ENCODE measurements at regions not wholly inside any gene's neighbourhood (a gene's known extent, or its start where the extent isn't known, plus 50 kb on each side); places are given as distances from the start of the nearest gene placed in this dataset.
"Not testable (repeated sequence)": the region's sequence is repeated elsewhere in the genome, so short reads cannot be mapped to it uniquely, and the experiment has no call there.

- no peak for ATAC-seq
- no peaks in the 10 kb centered on the region; the same call in 2 of the 3 replicates for H3K9me3 ChIP-seq
- no peak for DNase-seq (ENCODE audit: low read depth in 1 of 2, low spot score in 1 of 2)
- no peaks in the 10 kb centered on the region for H3K4me1 ChIP-seq
- no peak overlapping the region for H3K4me3 ChIP-seq
- WGBS (ENCODE audit: missing lambda C conversion rate) = 84% methylated on average over 9 of the region's 9 CpGs
- CTCF ChIA-PET = no interaction called here
- H3K4me2 ChIP-seq = no peak overlapping the region
- TF ChIP-seq MYC (IDR thresholded peaks at IDR 0.05; ENCODE audit: borderline replicate concordance, low read length) = no peak
- FAIRE-seq = no peak
- POLR2A ChIA-PET = no interaction called here
- H3K27ac ChIP-seq = no peak overlapping the region
Observed at GRCh38 chr13:44867825-44868224, 121.4 kb downstream of the NUFIP1 start.

GRCh38 chr13:44866411-44866911 lies 122.8 kb downstream of the NUFIP1 start:
- TF ChIP-seq POLR2AphosphoS2 (conservative IDR thresholded peaks at IDR 0.05; ENCODE audit: low read length) (no peak), CEBPB (IDR thresholded peaks at IDR 0.05) (no peak), ZNF302 (CRISPR knock-in tag; IDR thresholded peaks at IDR 0.05) (no peak), TFCP2L1 (CRISPR knock-in tag; IDR thresholded peaks at IDR 0.05) (no peak), CHD4 (IDR thresholded peaks at IDR 0.05; ENCODE audit: borderline replicate concordance) (no peak), CTCF (IDR thresholded peaks at IDR 0.05) (no peak), HOXB13 (CRISPR knock-in tag; IDR thresholded peaks at IDR 0.05; ENCODE audit: low read depth) (no peak), BHLHE40 (IDR thresholded peaks at IDR 0.05; ENCODE audit: low read depth, low read length) (no peak), RFX5 (IDR thresholded peaks at IDR 0.05) (no peak), BCL3 (IDR thresholded peaks at IDR 0.05) (no peak), CBX8 (IDR thresholded peaks at IDR 0.05) (no peak), KDM5A (IDR thresholded peaks at IDR 0.05) (no peak)
- Histone ChIP-seq H3K4me2 (no peak overlapping the region), H3K27ac (no peak overlapping the region), H3K4me1 (no peaks in the 10 kb centered on the region), H3K4me3 (no peak overlapping the region), H3K9me3 (no peaks in the 10 kb centered on the region; the same call in 2 of the 3 replicates)
- no peak for DNase-seq (ENCODE audit: low read depth in 1 of 2, low spot score in 1 of 2)
- no peak for ATAC-seq
- WGBS (ENCODE audit: missing lambda C conversion rate) = 77% methylated on average over 4 of the region's 4 CpGs
- POLR2A ChIA-PET = no interaction called here
- CTCF ChIA-PET = interaction anchor here (0.9 to 2.1 kb wide), 2 partner anchors 15 to 336 kb away, joined by 3 to 7 read pairs; no protein-coding TSS in a partner anchor
- no peak for FAIRE-seq

- no peak for ATAC-seq
- DNase-seq (ENCODE audit: low read depth in 1 of 2, low spot score in 1 of 2) = no peak
- CTCF ChIA-PET = interaction anchor here (0.9 to 2.1 kb wide), 2 partner anchors 16 to 336 kb away, joined by 3 to 7 read pairs; no protein-coding TSS in a partner anchor
- no peaks in the 10 kb centered on the region; the same call in 2 of the 3 replicates for H3K9me3 ChIP-seq
- no peaks in the 10 kb centered on the region for H3K4me1 ChIP-seq
- H3K4me2 ChIP-seq = no peak overlapping the region
- no peak for FAIRE-seq
- WGBS (ENCODE audit: missing lambda C conversion rate) = 86% methylated on average over 10 of the region's 10 CpGs
- H3K4me3 ChIP-seq = no peak overlapping the region
- no peak for TF ChIP-seq MAX (IDR thresholded peaks at IDR 0.05)
- no peak for TF ChIP-seq RAD21 (conservative IDR thresholded peaks at IDR 0.05 in 1 of 2, IDR thresholded peaks at IDR 0.05 in 1 of 2)
- no peak for TF ChIP-seq HOXB5 (CRISPR knock-in tag; IDR thresholded peaks at IDR 0.05)
- no peak for TF ChIP-seq BHLHE40 (IDR thresholded peaks at IDR 0.05; ENCODE audit: low read depth, low read length)
- TF ChIP-seq EHF (CRISPR knock-in tag; IDR thresholded peaks at IDR 0.05) = no peak
- TF ChIP-seq CTCF (IDR thresholded peaks at IDR 0.05) = no peak
- TF ChIP-seq CEBPB (IDR thresholded peaks at IDR 0.05) = no peak
- no peak for TF ChIP-seq NPAS2 (CRISPR knock-in tag; IDR thresholded peaks at IDR 0.05; ENCODE audit: borderline replicate concordance)
- TF ChIP-seq CHD2 (IDR thresholded peaks at IDR 0.05; ENCODE audit: low read length, partially characterized antibody) = no peak
- TF ChIP-seq KDM5A (IDR thresholded peaks at IDR 0.05) = no peak
- TF ChIP-seq SMC3 (IDR thresholded peaks at IDR 0.05) = no peak
- TF ChIP-seq CBX8 (IDR thresholded peaks at IDR 0.05) = no peak
- no peak for TF ChIP-seq GATA3 (IDR thresholded peaks at IDR 0.05; ENCODE audit: borderline replicate concordance)
- no peak for TF ChIP-seq FOSB (CRISPR knock-in tag; IDR thresholded peaks at IDR 0.05)
- no peak for TF ChIP-seq MAFK (IDR thresholded peaks at IDR 0.05; ENCODE audit: partially characterized antibody)
- TF ChIP-seq E2F6 (IDR thresholded peaks at IDR 0.05; ENCODE audit: borderline replicate concordance, low read depth) = no peak
- POLR2A ChIA-PET = no interaction called here
- no peak overlapping the region for H3K27ac ChIP-seq
Observed at GRCh38 chr13:44865722-44866410, 123.4 kb downstream of the NUFIP1 start.

- POLR2A ChIA-PET, FAIRE-seq: not testable (repeated sequence)
Observed at GRCh38 chr13:44863641-44864040, 125.6 kb downstream of the NUFIP1 start.

More at GRCh38 chr13:44863641-44864040, 125.6 kb downstream of the NUFIP1 start:
- H3K4me1 ChIP-seq; CTCF ChIA-PET; ATAC-seq; H3K4me2 ChIP-seq; DNase-seq (ENCODE audit: low read depth in 1 of 2, low spot score in 1 of 2); H3K4me3 ChIP-seq; H3K9me3 ChIP-seq; H3K27ac ChIP-seq: not testable (repeated sequence)
